ENCODE measurements at regions not wholly inside any gene's neighbourhood (a gene's known extent, or its start where the extent isn't known, plus 50 kb on each side); places are given as distances from the start of the nearest gene placed in this dataset.

- no peak for TF ChIP-seq ZFP30 (CRISPR knock-in tag; IDR thresholded peaks at IDR 0.05)
- TF ChIP-seq PPARA (CRISPR knock-in tag; IDR thresholded peaks at IDR 0.05; ENCODE audit: borderline replicate concordance) = no peak
- no peak for TF ChIP-seq ARNTL (CRISPR knock-in tag; IDR thresholded peaks at IDR 0.05; ENCODE audit: borderline replicate concordance, low read depth)
- TF ChIP-seq ZC3H10 (CRISPR knock-in tag; IDR thresholded peaks at IDR 0.05) = no peak
- TF ChIP-seq ISL1 (CRISPR knock-in tag; IDR thresholded peaks at IDR 0.05) = no peak
- TF ChIP-seq RARB (CRISPR knock-in tag; IDR thresholded peaks at IDR 0.05) = no peak
- TF ChIP-seq, protein P1, sequence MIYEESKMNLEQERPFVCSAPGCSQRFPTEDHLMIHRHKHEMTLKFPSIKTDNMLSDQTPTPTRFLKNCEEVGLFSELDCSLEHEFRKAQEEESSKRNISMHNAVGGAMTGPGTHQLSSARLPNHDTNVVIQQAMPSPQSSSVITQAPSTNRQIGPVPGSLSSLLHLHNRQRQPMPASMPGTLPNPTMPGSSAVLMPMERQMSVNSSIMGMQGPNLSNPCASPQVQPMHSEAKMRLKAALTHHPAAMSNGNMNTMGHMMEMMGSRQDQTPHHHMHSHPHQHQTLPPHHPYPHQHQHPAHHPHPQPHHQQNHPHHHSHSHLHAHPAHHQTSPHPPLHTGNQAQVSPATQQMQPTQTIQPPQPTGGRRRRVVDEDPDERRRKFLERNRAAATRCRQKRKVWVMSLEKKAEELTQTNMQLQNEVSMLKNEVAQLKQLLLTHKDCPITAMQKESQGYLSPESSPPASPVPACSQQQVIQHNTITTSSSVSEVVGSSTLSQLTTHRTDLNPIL (CRISPR knock-in tag; IDR thresholded peaks at IDR 0.05; ENCODE audit: low read depth) = no peak
- no peak for TF ChIP-seq TCF4 (CRISPR knock-in tag; IDR thresholded peaks at IDR 0.05; ENCODE audit: borderline replicate concordance)
- TF ChIP-seq, protein P2, sequence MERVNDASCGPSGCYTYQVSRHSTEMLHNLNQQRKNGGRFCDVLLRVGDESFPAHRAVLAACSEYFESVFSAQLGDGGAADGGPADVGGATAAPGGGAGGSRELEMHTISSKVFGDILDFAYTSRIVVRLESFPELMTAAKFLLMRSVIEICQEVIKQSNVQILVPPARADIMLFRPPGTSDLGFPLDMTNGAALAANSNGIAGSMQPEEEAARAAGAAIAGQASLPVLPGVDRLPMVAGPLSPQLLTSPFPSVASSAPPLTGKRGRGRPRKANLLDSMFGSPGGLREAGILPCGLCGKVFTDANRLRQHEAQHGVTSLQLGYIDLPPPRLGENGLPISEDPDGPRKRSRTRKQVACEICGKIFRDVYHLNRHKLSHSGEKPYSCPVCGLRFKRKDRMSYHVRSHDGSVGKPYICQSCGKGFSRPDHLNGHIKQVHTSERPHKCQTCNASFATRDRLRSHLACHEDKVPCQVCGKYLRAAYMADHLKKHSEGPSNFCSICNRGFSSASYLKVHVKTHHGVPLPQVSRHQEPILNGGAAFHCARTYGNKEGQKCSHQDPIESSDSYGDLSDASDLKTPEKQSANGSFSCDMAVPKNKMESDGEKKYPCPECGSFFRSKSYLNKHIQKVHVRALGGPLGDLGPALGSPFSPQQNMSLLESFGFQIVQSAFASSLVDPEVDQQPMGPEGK (CRISPR knock-in tag; IDR thresholded peaks at IDR 0.05; ENCODE audit: borderline replicate concordance) = no peak
These were observed 54.4 kb downstream of the MRPL36 start for GRCh38 chr5:1745123-1745795.
